ENCODE measurements at regions not wholly inside any gene's neighbourhood (a gene's known extent, or its start where the extent isn't known, plus 50 kb on each side); places are given as distances from the start of the nearest gene placed in this dataset.
"Not testable (repeated sequence)": the region's sequence is repeated elsewhere in the genome, so short reads cannot be mapped to it uniquely, and the experiment has no call there.

- TF ChIP-seq CTCF (IDR thresholded peaks at IDR 0.05; ENCODE audit: insufficient read depth, low read length, severe bottlenecking): no peak
- FAIRE-seq (no peak), DNase-seq (ENCODE audit: low read depth) (no peak)
- Histone ChIP-seq H3K4me3 (ENCODE audit: low read depth, low read length) (no peak overlapping the region), H3K36me3 (ENCODE audit: control insufficient read depth, insufficient read depth, low read length) (no peaks in the 10 kb centered on the region), H3K27me3 (ENCODE audit: control insufficient read depth, insufficient read depth, low read length) (no peaks in the 10 kb centered on the region)
These were observed 150.2 kb upstream of the LRRC3B start for GRCh38 chr3:26472345-26472744.

GRCh38 chr3:26474706-26475105 lies 147.9 kb upstream of the LRRC3B start:
- no peak for TF ChIP-seq CTCF (IDR thresholded peaks at IDR 0.05; ENCODE audit: insufficient read depth, low read length, severe bottlenecking)
- FAIRE-seq: no peak
- Histone ChIP-seq H3K4me3 (ENCODE audit: low read depth, low read length) (no peak overlapping the region), H3K36me3 (ENCODE audit: control insufficient read depth, insufficient read depth, low read length) (no peaks in the 10 kb centered on the region), H3K27me3 (ENCODE audit: control insufficient read depth, insufficient read depth, low read length) (no peaks in the 10 kb centered on the region)
- no peak for DNase-seq (ENCODE audit: low read depth)

- TF ChIP-seq CTCF (IDR thresholded peaks at IDR 0.05; ENCODE audit: insufficient read depth, low read length, severe bottlenecking): no peak
- no peaks in the 10 kb centered on the region for H3K27me3 ChIP-seq (ENCODE audit: control insufficient read depth, insufficient read depth, low read length)
- no peak for FAIRE-seq
- no peak for DNase-seq (ENCODE audit: low read depth)
- no peak overlapping the region for H3K4me3 ChIP-seq (ENCODE audit: low read depth, low read length)
- no peaks in the 10 kb centered on the region for H3K36me3 ChIP-seq (ENCODE audit: control insufficient read depth, insufficient read depth, low read length)
These were observed 142.2 kb upstream of the LRRC3B start for GRCh38 chr3:26480377-26480776.

GRCh38 chr3:26484140-26484539 lies 138.4 kb upstream of the LRRC3B start:
- Histone ChIP-seq H3K4me3 (ENCODE audit: low read depth, low read length) (no peak overlapping the region), H3K27me3 (ENCODE audit: control insufficient read depth, insufficient read depth, low read length) (no peaks in the 10 kb centered on the region), H3K36me3 (ENCODE audit: control insufficient read depth, insufficient read depth, low read length) (no peaks in the 10 kb centered on the region)
- FAIRE-seq (no peak), DNase-seq (ENCODE audit: low read depth) (peak; percentile 27)
- TF ChIP-seq CTCF (IDR thresholded peaks at IDR 0.05; ENCODE audit: insufficient read depth, low read length, severe bottlenecking): no peak

- H3K27me3 ChIP-seq (ENCODE audit: control insufficient read depth, insufficient read depth, low read length): no peaks in the 10 kb centered on the region
- TF ChIP-seq CTCF (IDR thresholded peaks at IDR 0.05; ENCODE audit: insufficient read depth, low read length, severe bottlenecking): no peak
- FAIRE-seq: no peak
These were observed 124.3 kb upstream of the LRRC3B start for GRCh38 chr3:26498271-26498670.

GRCh38 chr3:26505399-26505798 lies 117.2 kb upstream of the LRRC3B start:
- Histone ChIP-seq H3K27me3 (ENCODE audit: control insufficient read depth, insufficient read depth, low read length) (no peaks in the 10 kb centered on the region), H3K4me3 (ENCODE audit: low read depth, low read length) (no peak overlapping the region), H3K36me3 (ENCODE audit: control insufficient read depth, insufficient read depth, low read length) (no peaks in the 10 kb centered on the region)
- DNase-seq (ENCODE audit: low read depth): no peak
- no peak for FAIRE-seq
- TF ChIP-seq CTCF (IDR thresholded peaks at IDR 0.05; ENCODE audit: insufficient read depth, low read length, severe bottlenecking): no peak

More at GRCh38 chr3:26498271-26498670, 124.3 kb upstream of the LRRC3B start:
- Histone ChIP-seq H3K36me3 (ENCODE audit: control insufficient read depth, insufficient read depth, low read length) (no peaks in the 10 kb centered on the region), H3K4me3 (ENCODE audit: low read depth, low read length) (no peak overlapping the region)
- no peak for DNase-seq (ENCODE audit: low read depth)

- not testable (repeated sequence) for FAIRE-seq; H3K36me3 ChIP-seq (ENCODE audit: control insufficient read depth, insufficient read depth, low read length); H3K27me3 ChIP-seq (ENCODE audit: control insufficient read depth, insufficient read depth, low read length); H3K4me3 ChIP-seq (ENCODE audit: low read depth, low read length); DNase-seq (ENCODE audit: low read depth)
These were observed 108.0 kb upstream of the LRRC3B start for GRCh38 chr3:26514445-26515029.
